ENCODE measurements at regions not wholly inside any gene's neighbourhood (a gene's known extent, or its start where the extent isn't known, plus 50 kb on each side); places are given as distances from the start of the nearest gene placed in this dataset.
"Not testable (repeated sequence)": the region's sequence is repeated elsewhere in the genome, so short reads cannot be mapped to it uniquely, and the experiment has no call there.

GRCh38 chr13:108056278-108056677 lies 159.1 kb downstream of the LIG4 start:
- TF ChIP-seq, protein P1, sequence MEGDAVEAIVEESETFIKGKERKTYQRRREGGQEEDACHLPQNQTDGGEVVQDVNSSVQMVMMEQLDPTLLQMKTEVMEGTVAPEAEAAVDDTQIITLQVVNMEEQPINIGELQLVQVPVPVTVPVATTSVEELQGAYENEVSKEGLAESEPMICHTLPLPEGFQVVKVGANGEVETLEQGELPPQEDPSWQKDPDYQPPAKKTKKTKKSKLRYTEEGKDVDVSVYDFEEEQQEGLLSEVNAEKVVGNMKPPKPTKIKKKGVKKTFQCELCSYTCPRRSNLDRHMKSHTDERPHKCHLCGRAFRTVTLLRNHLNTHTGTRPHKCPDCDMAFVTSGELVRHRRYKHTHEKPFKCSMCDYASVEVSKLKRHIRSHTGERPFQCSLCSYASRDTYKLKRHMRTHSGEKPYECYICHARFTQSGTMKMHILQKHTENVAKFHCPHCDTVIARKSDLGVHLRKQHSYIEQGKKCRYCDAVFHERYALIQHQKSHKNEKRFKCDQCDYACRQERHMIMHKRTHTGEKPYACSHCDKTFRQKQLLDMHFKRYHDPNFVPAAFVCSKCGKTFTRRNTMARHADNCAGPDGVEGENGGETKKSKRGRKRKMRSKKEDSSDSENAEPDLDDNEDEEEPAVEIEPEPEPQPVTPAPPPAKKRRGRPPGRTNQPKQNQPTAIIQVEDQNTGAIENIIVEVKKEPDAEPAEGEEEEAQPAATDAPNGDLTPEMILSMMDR (IDR thresholded peaks at IDR 0.05; ENCODE audit: unreplicated experiment): no peak
- Mint-ChIP-seq H3K4me3 (no peak overlapping the region), H3K9me3 (peaks cover under 1% of the 10 kb centered on the region), H3K36me3 (no peaks in the 10 kb centered on the region), H3K4me1 (peaks cover 7% of the 10 kb centered on the region), H3K27ac (no peak overlapping the region), H3K27me3 (ENCODE audit: low read depth) (peaks cover 4% of the 10 kb centered on the region)
- no peak for DNase-seq (ENCODE audit: low spot score in 2 of 2, unreplicated experiment in 2 of 2)

DNA sequence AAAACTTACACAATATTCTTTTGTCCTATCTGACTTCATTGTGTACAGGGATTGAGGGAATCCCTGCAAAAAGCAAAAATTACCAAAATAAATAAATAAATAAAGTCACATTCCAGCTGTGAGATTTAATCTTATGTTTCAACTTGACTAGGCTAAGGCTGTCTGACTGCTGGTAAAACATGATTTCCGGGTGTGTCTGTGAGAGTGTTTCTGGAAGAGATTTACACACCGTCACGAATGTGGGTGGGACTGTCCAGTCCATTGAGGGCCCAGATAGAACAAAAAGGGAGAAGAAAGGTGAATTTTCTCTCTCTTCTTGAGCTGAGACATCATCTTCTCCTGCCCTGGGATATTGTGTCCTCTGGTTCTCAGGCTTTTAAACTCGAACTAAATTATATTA lies 166.1 kb downstream of the LIG4 start:
- H3K4me3 Mint-ChIP-seq: no peak overlapping the region
- H3K4me1 Mint-ChIP-seq: peaks cover 14% of the 10 kb centered on the region
- no peaks in the 10 kb centered on the region for H3K36me3 Mint-ChIP-seq
- no peak for DNase-seq (ENCODE audit: low spot score in 2 of 2, unreplicated experiment in 2 of 2)
- peaks cover 8% of the 10 kb centered on the region for H3K27me3 Mint-ChIP-seq (ENCODE audit: low read depth)
- no peaks in the 10 kb centered on the region for H3K9me3 Mint-ChIP-seq
- H3K27ac Mint-ChIP-seq: no peak overlapping the region
- TF ChIP-seq, protein P1 (IDR thresholded peaks at IDR 0.05; ENCODE audit: unreplicated experiment): no peak

GRCh38 chr13:108044954-108045353 lies 170.4 kb downstream of the LIG4 start:
- no peak for DNase-seq (ENCODE audit: low spot score in 2 of 2, unreplicated experiment in 2 of 2)
- Mint-ChIP-seq H3K4me3 (no peak overlapping the region), H3K36me3 (no peaks in the 10 kb centered on the region), H3K4me1 (peaks cover 14% of the 10 kb centered on the region), H3K27me3 (ENCODE audit: low read depth) (peaks cover under 1% of the 10 kb centered on the region), H3K9me3 (peaks cover 6% of the 10 kb centered on the region), H3K27ac (no peak overlapping the region)
- TF ChIP-seq, protein P1 (IDR thresholded peaks at IDR 0.05; ENCODE audit: unreplicated experiment): no peak

DNA sequence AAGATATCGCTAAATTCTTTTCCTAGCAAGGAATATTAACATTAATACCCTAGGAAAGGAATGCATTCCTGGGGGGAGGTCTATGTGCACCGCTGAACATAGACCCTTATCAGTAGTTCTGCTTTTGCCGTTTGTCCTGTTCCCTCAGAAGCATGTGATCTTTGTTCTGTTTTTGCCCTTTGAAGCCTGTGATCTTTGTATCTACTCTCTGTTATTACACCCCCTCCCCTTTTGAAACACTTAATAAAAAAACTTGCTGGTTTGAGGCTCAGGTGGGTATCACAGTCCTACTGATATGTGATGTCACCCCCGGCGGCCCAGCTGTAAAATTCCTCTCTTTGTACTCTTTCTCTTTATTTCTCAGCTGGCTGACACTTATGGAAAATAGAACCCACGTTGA lies 172.5 kb downstream of the LIG4 start:
- H3K4me3 Mint-ChIP-seq; H3K36me3 Mint-ChIP-seq; H3K9me3 Mint-ChIP-seq; H3K27me3 Mint-ChIP-seq (ENCODE audit: low read depth); H3K27ac Mint-ChIP-seq; DNase-seq (ENCODE audit: low spot score in 2 of 2, unreplicated experiment in 2 of 2): not testable (repeated sequence)
- H3K4me1 Mint-ChIP-seq: peaks cover 12% of the 10 kb centered on the region

GRCh38 chr13:108037348-108037747 lies 178.0 kb downstream of the LIG4 start:
- Mint-ChIP-seq H3K27ac (no peak overlapping the region), H3K27me3 (ENCODE audit: low read depth) (peaks cover 1% of the 10 kb centered on the region), H3K4me1 (peaks cover 5% of the 10 kb centered on the region), H3K36me3 (no peaks in the 10 kb centered on the region), H3K9me3 (peaks cover 6% of the 10 kb centered on the region), H3K4me3 (no peak overlapping the region)
- TF ChIP-seq, protein P1 (IDR thresholded peaks at IDR 0.05; ENCODE audit: unreplicated experiment): no peak
- DNase-seq (ENCODE audit: low spot score in 2 of 2, unreplicated experiment in 2 of 2): no peak

DNA sequence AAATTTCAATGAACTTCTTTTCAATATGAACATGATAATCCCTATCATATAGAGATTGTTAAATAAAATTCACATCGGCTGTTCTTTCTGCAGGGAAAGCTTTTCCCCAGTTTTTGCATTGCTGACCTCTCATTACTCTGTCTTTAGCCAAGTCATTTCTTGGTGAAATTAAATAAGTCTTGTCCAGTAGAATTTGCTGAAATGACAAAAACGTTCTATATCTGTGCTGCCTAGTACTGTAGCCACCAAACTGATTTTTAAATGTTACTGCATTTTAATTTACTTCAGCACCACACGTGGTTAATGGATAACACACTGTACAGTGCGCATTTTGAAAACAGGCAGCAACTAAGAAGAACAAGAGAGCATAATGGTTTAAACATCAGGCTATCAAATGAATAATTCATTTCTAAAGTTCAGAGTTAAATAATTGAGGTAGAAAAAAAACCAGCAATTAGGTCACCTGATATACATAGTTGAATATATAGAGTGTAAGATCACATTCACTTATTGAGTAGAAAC lies 178.9 kb downstream of the LIG4 start:
- H3K36me3 Mint-ChIP-seq: no peaks in the 10 kb centered on the region
- H3K27ac Mint-ChIP-seq: no peak overlapping the region
- H3K9me3 Mint-ChIP-seq: no peaks in the 10 kb centered on the region
- no peak overlapping the region for H3K4me3 Mint-ChIP-seq
- peaks cover 8% of the 10 kb centered on the region for H3K4me1 Mint-ChIP-seq
- TF ChIP-seq, protein P1 (IDR thresholded peaks at IDR 0.05; ENCODE audit: unreplicated experiment): no peak
- no peak for DNase-seq (ENCODE audit: low spot score in 2 of 2, unreplicated experiment in 2 of 2)
- H3K27me3 Mint-ChIP-seq (ENCODE audit: low read depth): peaks cover 4% of the 10 kb centered on the region
